ENCODE measurements at regions not wholly inside any gene's neighbourhood (a gene's known extent, or its start where the extent isn't known, plus 50 kb on each side); places are given as distances from the start of the nearest gene placed in this dataset.
"Not testable (repeated sequence)": the region's sequence is repeated elsewhere in the genome, so short reads cannot be mapped to it uniquely, and the experiment has no call there.

GRCh38 chr5:36531401-36531800 is 75.0 kb upstream of the SLC1A3 start:
- no peak for DNase-seq

- no peak for DNase-seq
Measured at GRCh38 chr5:36535378-36535777, 71.0 kb upstream of the SLC1A3 start.

GRCh38 chr5:36535859-36536615 is 70.4 kb upstream of the SLC1A3 start:
- DNase-seq, result no peak

GRCh38 chr5:36536616-36537005 is 69.8 kb upstream of the SLC1A3 start:
- DNase-seq, result no peak

GRCh38 chr5:36537724-36538123 is 68.7 kb upstream of the SLC1A3 start:
- no peak for DNase-seq

- no peak for DNase-seq
Measured at GRCh38 chr5:36552651-36553393, 53.6 kb upstream of the SLC1A3 start.

- not testable (repeated sequence) for DNase-seq
Measured at GRCh38 chr5:36555035-36555434, 51.4 kb upstream of the SLC1A3 start.

All from NCI-H524 (cell line).